IMR-90 (cell line): ENCODE measurements at regions not wholly inside any gene's neighbourhood (a gene's known extent, or its start where the extent isn't known, plus 50 kb on each side); places are given as distances from the start of the nearest gene placed in this dataset.

ENCODE experiments used
- ATAC-seq: fragments of 200-7000 bp; cut with Tn5 transposase; 2 replicates; pipeline ENCODE4 v1.9.1; 2020; ENCODE audit warnings: low read depth, mild to moderate bottlenecking, moderate library complexity
- BruUV-seq: library from RNA; stranded (reverse); fragments of 400-500 nt; replicated peaks from 2 replicates; lab custom pipeline; 2021; lab: Mats Ljungman, UMichigan
- CTCF ChIA-PET: fragments of 300-600 bp; formaldehyde crosslinking; extraction: SDS; loops from one replicate; lab custom pipeline; 2021; ENCODE audit warnings: antibody characterized with exemption; lab: Yijun Ruan, JAX
- POLR2A ChIA-PET: fragments of 300-600 bp; sonication (Branson Sonifier 250); formaldehyde crosslinking; loops from one replicate; lab custom pipeline; 2022; ENCODE audit warnings: antibody characterized with exemption; ENCODE audit not compliant: unreplicated experiment; lab: Charles Lee
- DNase-seq: peaks from one replicate; pipeline ENCODE4 v3.0.0; 2013
- H2AFZ ChIP-seq: replicated peaks from 2 replicates; pipeline ENCODE3; 2013; ENCODE audit warnings: low read length, mild to moderate bottlenecking; ENCODE audit not compliant: poor library complexity
- H2AK5ac ChIP-seq: 2 replicates; pipeline ENCODE4 v1.6.1; 2013; ENCODE audit warnings: low read depth, low read length, inconsistent platforms
- H2AK9ac ChIP-seq: replicated peaks from 2 replicates; pipeline ENCODE3; 2013; ENCODE audit warnings: mild to moderate bottlenecking, low read depth, low read length, moderate library complexity; ENCODE audit not compliant: poor library complexity
- H2BK120ac ChIP-seq: 2 replicates; pipeline ENCODE4 v1.6.1; 2013; ENCODE audit warnings: low read depth, low read length, inconsistent platforms
- H2BK15ac ChIP-seq: 3 replicates; pipeline ENCODE4 v1.6.1; 2013; ENCODE audit warnings: low read depth, low read length, inconsistent platforms
- H2BK20ac ChIP-seq: 2 replicates; pipeline ENCODE4 v1.6.1; 2013; ENCODE audit warnings: low read depth, mild to moderate bottlenecking, inconsistent platforms, low read length, moderate library complexity
- H2BK5ac ChIP-seq: 2 replicates; pipeline ENCODE4 v1.6.1; 2013; ENCODE audit warnings: mild to moderate bottlenecking, low read depth, low read length, inconsistent platforms; ENCODE audit not compliant: poor library complexity, severe bottlenecking
- H3K14ac ChIP-seq: replicated peaks from 2 replicates; pipeline ENCODE4 v1.6.1; 2013; ENCODE audit warnings: low read depth, low read length, inconsistent platforms
- H3K18ac ChIP-seq: 2 replicates; pipeline ENCODE4 v1.6.1; 2013; ENCODE audit warnings: low read depth, low read length, control low read depth
- H3K23ac ChIP-seq: 2 replicates; pipeline ENCODE4 v1.6.1; 2013; ENCODE audit warnings: low read depth, low read length, inconsistent platforms
- H3K27ac ChIP-seq: 2 replicates; pipeline ENCODE4 v1.5.1; 2013; ENCODE audit warnings: mild to moderate bottlenecking, control low read depth, low read length; ENCODE audit not compliant: insufficient read depth
- H3K27me3 ChIP-seq: 2 replicates; pipeline ENCODE4 v1.6.1; 2013; ENCODE audit warnings: low read length; ENCODE audit not compliant: control insufficient read depth, insufficient read depth
- H3K36me3 ChIP-seq: 2 replicates; pipeline ENCODE4 v1.6.1; 2013; ENCODE audit warnings: low read length, mixed read lengths; ENCODE audit not compliant: control insufficient read depth, insufficient read depth
- H3K4ac ChIP-seq: 2 replicates; pipeline ENCODE4 v1.6.1; 2013; ENCODE audit warnings: low read depth, low read length, inconsistent platforms
- H3K4me1 ChIP-seq: 2 replicates; pipeline ENCODE4 v1.6.1; 2013; ENCODE audit warnings: low read length, mixed read lengths; ENCODE audit not compliant: control insufficient read depth, insufficient read depth
- H3K4me2 ChIP-seq: 2 replicates; pipeline ENCODE4 v1.6.1; 2013; ENCODE audit warnings: low read depth, mild to moderate bottlenecking, control low read depth, low read length, moderate library complexity
- H3K4me3 ChIP-seq: 2 replicates; pipeline ENCODE4 v1.5.1; 2013; ENCODE audit warnings: low read depth, mild to moderate bottlenecking, control low read depth, low read length, moderate library complexity; ENCODE audit not compliant: insufficient read depth
- H3K56ac ChIP-seq: 2 replicates; pipeline ENCODE4 v1.6.1; 2013; ENCODE audit warnings: low read length, inconsistent platforms; ENCODE audit not compliant: insufficient read depth; ENCODE audit errors: extremely low read depth
- H3K79me1 ChIP-seq, 2 experiments: 2 replicates each; pipeline ENCODE4 v1.6.1; 2013; ENCODE audit warnings: low read length in 2 of 2, inconsistent platforms in 1 of 2, low read depth in 1 of 2
- H3K9ac ChIP-seq: 2 replicates; pipeline ENCODE4 v1.6.1; 2013; ENCODE audit warnings: low read depth, low read length, control low read depth
- H3K9me1 ChIP-seq: 2 replicates; pipeline ENCODE4 v1.6.1; 2013; ENCODE audit warnings: low read length, inconsistent platforms; ENCODE audit not compliant: insufficient read depth
- H3K9me3 ChIP-seq: 2 replicates; pipeline ENCODE4 v1.6.1; 2013; ENCODE audit warnings: low read length; ENCODE audit not compliant: control insufficient read depth, insufficient read depth
- H4K20me1 ChIP-seq: 2 replicates; pipeline ENCODE4 v1.6.1; 2013; ENCODE audit warnings: low read length, inconsistent platforms; ENCODE audit not compliant: insufficient read depth
- H4K5ac ChIP-seq: 2 replicates; pipeline ENCODE4 v1.6.1; 2013; ENCODE audit warnings: mild to moderate bottlenecking, low read depth, low read length, control low read depth
- H4K8ac ChIP-seq, 2 experiments: 2 replicates each; pipeline ENCODE4 v1.6.1; 2013; ENCODE audit warnings: low read depth in 2 of 2, low read length in 2 of 2, control low read depth in 1 of 2, inconsistent platforms in 1 of 2
- H4K91ac ChIP-seq: 2 replicates; pipeline ENCODE4 v1.6.1; 2013; ENCODE audit warnings: low read depth, low read length, inconsistent platforms; ENCODE audit not compliant: insufficient read depth
- CEBPB ChIP-seq: IDR thresholded peaks from 2 replicates; pipeline ENCODE4 v1.6.1; 2012; ENCODE audit warnings: low read depth, low read length, improper control_type of control experiment
- CHD1 ChIP-seq: IDR thresholded peaks from 2 replicates; pipeline ENCODE4 v1.6.1; 2012; ENCODE audit warnings: low read depth, low read length, improper control_type of control experiment
- FOS ChIP-seq: fragments of 150-350 bp; IDR thresholded peaks from 2 replicates; pipeline ENCODE4 v1.6.1; 2016; ENCODE audit warnings: low read depth, low read length
- MAFK ChIP-seq: IDR thresholded peaks from 2 replicates; pipeline ENCODE4 v1.6.1; 2012; ENCODE audit warnings: low read depth, low read length, improper control_type of control experiment
- MAZ ChIP-seq: IDR thresholded peaks from 2 replicates; pipeline ENCODE4 v1.6.1; 2012; ENCODE audit warnings: low read depth, mild to moderate bottlenecking, low read length, improper control_type of control experiment, moderate library complexity, borderline replicate concordance
- MXI1 ChIP-seq: IDR thresholded peaks from 2 replicates; pipeline ENCODE4 v1.6.1; 2012; ENCODE audit warnings: low read depth, mild to moderate bottlenecking, low read length, moderate library complexity, borderline replicate concordance
- NFE2L2 ChIP-seq: fragments of 150-350 bp; IDR thresholded peaks from 2 replicates; pipeline ENCODE4 v1.6.1; 2016; ENCODE audit warnings: low read depth, mild to moderate bottlenecking, low read length
- WGBS, 2 experiments: methylation state at CpG; one replicate each; pipeline versions ENCODE4 v1.1.5 to v1.1.7; 2013; ENCODE audit warnings: missing lambda C conversion rate in 2 of 2; ENCODE audit not compliant: insufficient read length in 1 of 2; ENCODE audit errors: extremely low coverage in 2 of 2; 5-methylcytosine and 5-hydroxymethylcytosine counted together
- dilution Hi-C: fragments of 300-500 bp; cut with HindIII; formaldehyde crosslinking; loops from one replicate; pipeline ENCODE4 v1.14.3; 2018; ENCODE audit warnings: low sequenced_read_pairs; ENCODE audit not compliant: unreplicated experiment
- in situ Hi-C: fragments of 300-500 bp; cut with MboI; formaldehyde crosslinking; loops from 3 replicates; pipeline ENCODE4 v1.14.3; 2019; ENCODE audit warnings: low sequenced_read_pairs, inconsistent platforms, mixed read lengths
- intact Hi-C: fragments of 100-400 bp; cut with micrococcal nuclease; formaldehyde crosslinking; loops from 2 replicates; pipeline ENCODE4 v1.10.0; 2022
- TF ChIP-seq, protein P1 (sequence below): fragments of 150-350 bp; IDR thresholded peaks from 2 replicates; pipeline ENCODE4 v1.6.1; 2017; ENCODE audit warnings: mild to moderate bottlenecking, antibody characterized with exemption, low read length, low read depth

DNA sequence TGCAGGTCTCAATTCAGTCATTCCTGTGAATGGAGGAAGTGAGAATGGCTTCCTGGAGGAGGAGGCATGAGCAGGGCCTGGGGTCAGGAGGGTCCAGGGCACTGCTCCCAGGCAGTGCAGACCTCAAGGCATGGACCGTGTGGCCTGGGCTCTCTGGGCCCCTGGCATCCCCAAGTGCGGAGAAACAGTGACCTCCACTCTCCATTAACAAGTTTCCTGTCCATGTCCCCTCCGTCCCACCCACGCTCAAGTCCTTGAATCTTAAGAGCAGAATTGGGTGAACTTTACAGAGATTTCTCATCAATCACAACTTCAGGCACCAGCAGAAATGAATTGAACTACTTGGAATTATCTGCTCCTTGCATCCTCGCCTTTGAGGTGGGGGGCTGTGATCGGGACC, 211.1 kb downstream of the NPHP4 start:
- Histone ChIP-seq H2BK120ac (no peak overlapping the region), H2BK20ac (no peak overlapping the region), H2AFZ (no peak overlapping the region), H3K4ac (no peak overlapping the region), H2BK15ac (no peak overlapping the region), H3K9me3 (peaks cover 28% of the 10 kb centered on the region), H3K27ac (no peak overlapping the region), H4K8ac (no peak overlapping the region), H3K4me3 (no peak overlapping the region), H3K79me1 (no peaks in the 10 kb centered on the region), H3K9me1 (no peaks in the 10 kb centered on the region), H3K36me3 (no peaks in the 10 kb centered on the region), H3K27me3 (no peaks in the 10 kb centered on the region), H3K9ac (no peak overlapping the region), H4K5ac (no peak overlapping the region), H4K91ac (no peak overlapping the region), H3K14ac (no peak overlapping the region), H2BK5ac (no peak overlapping the region), H3K23ac (no peak overlapping the region), H4K20me1 (no peaks in the 10 kb centered on the region), H3K56ac (no peak overlapping the region), H2AK9ac (no peak overlapping the region), H2AK5ac (no peak overlapping the region), H3K4me2 (no peak overlapping the region), H3K4me1 (no peaks in the 10 kb centered on the region), H3K18ac (no peak overlapping the region)
- no CpG with 5 or more reads among the region's 6 CpGs for WGBS, 2 experiments
- CTCF ChIA-PET = no interaction called here
- DNase-seq (no peak), ATAC-seq (no peak)
- no TSS peak for BruUV-seq
- intact Hi-C loops (no loop called here), in situ Hi-C loops (no loop called here), dilution Hi-C loops (no loop called here)
- POLR2A ChIA-PET = no interaction called here
- no peak for TF ChIP-seq CEBPB
- TF ChIP-seq MAFK = no peak
- TF ChIP-seq, protein P1, sequence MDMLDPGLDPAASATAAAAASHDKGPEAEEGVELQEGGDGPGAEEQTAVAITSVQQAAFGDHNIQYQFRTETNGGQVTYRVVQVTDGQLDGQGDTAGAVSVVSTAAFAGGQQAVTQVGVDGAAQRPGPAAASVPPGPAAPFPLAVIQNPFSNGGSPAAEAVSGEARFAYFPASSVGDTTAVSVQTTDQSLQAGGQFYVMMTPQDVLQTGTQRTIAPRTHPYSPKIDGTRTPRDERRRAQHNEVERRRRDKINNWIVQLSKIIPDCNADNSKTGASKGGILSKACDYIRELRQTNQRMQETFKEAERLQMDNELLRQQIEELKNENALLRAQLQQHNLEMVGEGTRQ = no peak
- TF ChIP-seq NFE2L2 = no peak
- no peak for TF ChIP-seq MXI1
- no peak for TF ChIP-seq FOS
- no peak for TF ChIP-seq CHD1
- no peak for TF ChIP-seq MAZ
